ENCODE measurements at regions not wholly inside any gene's neighbourhood (a gene's known extent, or its start where the extent isn't known, plus 50 kb on each side); places are given as distances from the start of the nearest gene placed in this dataset.
"Not testable (repeated sequence)": the region's sequence is repeated elsewhere in the genome, so short reads cannot be mapped to it uniquely, and the experiment has no call there.

DNA sequence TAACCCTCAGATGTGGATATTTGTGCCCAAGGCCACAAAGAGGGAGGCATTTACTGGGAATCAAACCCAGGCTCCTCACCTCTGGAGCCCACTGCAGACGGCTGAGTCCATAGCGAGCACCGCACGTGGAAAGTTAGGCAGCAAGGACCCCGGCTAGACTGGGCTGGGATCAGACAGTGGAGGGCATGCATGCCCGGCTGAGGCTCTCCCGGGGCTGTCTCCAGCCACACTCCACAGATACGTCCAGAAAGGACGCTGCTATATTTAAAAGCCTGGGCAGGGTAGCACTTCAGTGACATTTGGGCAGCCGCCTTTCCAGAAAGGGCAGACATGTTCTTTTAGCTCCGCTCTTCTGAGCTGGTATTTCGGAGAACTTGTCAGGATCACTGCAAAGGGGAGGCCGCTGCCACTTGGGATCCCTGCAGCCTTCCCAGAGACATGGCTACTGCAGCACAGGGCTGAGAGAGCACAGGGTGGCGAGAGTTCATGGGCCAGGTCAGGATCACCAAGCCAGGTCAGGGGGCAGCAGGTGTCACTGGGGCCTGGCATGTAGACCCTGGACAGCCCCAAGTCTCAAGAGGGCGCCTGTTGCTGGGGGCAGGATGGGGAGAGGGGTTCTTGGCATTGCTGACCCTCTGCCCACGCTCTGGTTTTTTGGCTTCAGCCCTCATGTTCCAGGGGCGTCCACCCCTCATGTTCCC, 121.7 kb downstream of the PHETA1 start:
- DNase-seq = no peak

GRCh38 chr12:111246477-111247011, 122.4 kb downstream of the PHETA1 start:
- no peak for DNase-seq

DNA sequence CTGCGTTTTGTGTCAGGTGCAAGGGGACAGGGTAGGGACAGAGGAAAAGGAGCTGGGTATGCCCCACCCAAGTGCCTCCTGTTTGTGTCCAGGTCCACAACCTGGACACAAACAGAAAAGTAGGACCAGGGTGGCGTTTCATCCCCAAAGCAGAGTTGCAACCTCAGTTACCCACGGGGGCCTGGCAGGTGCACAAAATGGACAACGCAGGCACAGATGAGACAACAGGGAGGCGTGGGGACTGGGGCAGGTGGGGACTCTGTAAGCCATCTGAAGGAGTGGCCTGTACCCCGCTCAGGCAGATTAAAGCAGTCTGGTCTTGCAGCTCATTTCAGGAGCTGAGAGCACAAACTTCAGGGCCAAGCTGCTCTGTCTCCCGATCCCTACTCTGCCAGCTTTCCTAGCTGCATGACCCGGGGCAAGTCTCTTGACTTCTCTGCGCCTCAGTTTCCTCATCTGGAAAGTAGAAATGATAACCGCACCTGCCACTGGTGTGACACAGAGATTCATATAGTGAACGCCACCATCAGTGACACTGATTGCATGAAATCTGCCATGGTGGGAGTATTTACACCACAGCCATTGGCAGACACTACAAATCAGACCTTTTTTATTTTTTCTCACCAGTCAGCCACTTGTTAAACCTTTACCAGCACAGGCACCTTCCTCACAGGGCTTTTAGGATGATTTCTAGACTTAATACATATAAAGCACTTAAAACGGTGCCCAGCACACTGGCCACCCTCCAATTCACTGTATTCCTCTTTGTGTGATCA, 123.0 kb downstream of the PHETA1 start:
- no peak for DNase-seq

GRCh38 chr12:111244673-111245072, 124.2 kb downstream of the PHETA1 start:
- DNase-seq = no peak

GRCh38 chr12:111242817-111243216, 126.1 kb downstream of the PHETA1 start:
- not testable (repeated sequence) for DNase-seq

GRCh38 chr12:111242184-111242583, 126.7 kb downstream of the PHETA1 start:
- DNase-seq = no peak

GRCh38 chr12:111240374-111240773, 128.5 kb downstream of the PHETA1 start:
- no peak for DNase-seq

DNA sequence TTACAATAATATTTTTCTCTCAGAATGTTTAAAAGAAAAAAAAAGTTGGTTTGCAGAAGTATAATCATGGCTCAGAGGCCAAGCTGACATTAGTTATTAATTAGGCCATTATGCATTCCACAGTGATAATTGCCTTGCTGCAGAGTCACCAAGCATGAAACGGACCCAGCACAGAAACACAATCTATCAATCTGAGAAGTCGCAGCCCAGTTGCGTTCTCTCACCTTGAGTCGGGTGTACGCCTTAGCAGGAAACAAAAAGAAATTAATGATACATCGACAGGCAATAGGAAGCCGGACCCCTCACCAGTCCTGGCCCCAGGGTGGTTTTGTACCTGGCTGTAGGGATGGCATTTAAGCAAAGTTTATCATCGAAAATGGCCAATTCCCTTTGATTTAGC, 129.7 kb downstream of the PHETA1 start:
- no peak for DNase-seq

DNA sequence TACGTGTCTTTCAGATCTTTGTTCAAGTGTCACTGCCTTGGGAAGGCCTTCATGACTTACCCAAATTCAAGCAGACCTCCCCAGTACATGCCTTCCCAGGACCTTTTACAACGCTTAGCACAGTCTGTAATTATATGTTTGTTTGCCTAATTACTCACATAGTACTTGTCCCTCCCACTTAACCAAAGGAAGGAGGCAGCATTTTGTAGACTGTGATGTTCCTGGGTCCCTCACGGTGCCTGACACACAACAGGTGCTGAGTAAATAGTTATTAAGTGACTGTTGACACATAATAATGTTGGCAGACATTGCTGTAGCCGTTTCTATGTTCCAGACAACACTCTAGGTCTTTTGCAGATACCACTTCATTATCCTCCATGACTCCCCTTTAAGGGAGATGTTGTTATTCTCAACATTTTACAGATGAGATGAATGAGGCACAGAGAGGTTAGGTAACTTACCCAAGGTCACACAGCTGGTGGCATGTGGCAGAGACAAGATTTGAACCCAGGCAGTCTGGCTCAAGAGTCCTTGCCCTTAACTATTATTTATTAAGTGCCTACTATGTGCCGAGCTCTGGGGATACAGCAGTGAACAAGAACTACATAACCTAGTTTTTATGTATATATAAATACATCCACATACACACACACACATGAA, 130.7 kb downstream of the PHETA1 start:
- no peak for DNase-seq

DNA sequence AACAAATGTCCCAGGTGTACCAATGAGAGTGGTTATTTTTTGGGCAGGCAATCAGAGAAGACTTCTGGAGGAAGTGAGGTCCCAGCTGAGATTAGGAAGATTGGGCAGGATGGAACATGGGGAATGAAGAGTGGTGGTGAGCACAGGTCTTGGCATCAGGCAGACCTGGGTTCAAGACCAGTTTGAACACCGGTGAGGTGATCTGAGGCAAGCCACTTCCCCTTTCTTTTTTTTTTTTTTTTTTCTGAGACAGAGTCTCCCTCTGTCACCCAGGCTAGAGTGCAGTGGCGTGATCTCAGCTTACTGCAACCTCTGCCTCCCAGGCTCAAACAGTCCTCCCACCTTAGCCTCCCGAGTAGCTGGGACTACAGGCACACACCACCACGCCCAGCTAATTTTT, 134.4 kb downstream of the PHETA1 start:
- not testable (repeated sequence) for DNase-seq

DNA sequence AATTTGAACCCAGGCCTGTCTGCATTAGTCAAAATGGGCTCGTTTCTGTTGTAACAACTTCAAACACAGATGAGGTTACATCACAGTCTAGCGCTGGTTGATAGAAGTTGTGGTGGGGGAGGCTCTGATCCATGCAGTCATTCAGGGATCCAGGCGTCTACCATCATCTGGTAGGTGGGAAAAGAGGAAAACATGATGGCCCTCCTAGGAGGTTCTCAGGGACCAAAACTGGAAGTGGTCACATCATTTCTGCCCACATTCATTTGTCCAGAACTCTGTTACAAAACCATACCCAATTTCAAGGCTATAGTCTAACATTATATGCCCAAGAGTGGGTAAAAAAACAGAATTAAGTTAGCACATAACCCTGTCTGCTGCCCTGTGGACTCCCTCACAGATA, 135.1 kb downstream of the PHETA1 start:
- DNase-seq = no peak

- no peak for DNase-seq
Observed at GRCh38 chr12:111230649-111231048, 138.2 kb downstream of the PHETA1 start.

DNA sequence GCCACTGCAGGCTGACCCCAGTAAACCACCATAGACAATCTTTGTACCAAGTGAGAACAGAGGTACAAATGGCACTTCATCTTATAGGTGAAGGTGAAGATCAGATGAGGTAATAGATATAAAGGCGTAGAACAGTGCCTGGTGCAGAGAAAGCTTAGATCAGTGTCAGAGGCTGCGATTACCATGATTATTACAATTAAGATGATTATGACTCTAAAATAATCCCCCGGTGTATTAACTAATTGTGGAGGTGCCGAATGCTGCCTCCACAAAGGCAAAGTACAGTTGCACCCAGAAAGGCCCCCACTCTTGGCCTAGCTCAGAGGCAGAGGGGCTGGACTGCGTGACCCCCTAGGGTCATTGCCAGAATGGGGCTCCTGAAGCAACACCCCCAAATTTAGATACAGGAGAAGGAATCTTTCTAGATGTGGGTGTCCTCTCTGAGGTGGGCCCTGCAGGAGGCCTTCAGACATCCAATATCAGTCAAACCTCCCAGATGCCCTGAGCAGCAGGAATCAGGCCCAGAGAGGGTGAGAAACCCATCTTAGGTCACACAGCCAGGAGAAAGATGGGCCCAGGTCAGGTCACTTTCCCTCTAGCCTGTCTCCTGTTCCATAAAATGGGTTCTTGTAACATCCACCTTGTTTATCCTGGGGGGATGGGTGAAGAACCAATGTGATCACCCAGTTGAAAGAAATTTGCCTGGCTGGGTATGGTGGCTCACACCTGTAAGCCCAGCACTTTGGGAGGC, 139.8 kb downstream of the PHETA1 start:
- DNase-seq = no peak

DNA sequence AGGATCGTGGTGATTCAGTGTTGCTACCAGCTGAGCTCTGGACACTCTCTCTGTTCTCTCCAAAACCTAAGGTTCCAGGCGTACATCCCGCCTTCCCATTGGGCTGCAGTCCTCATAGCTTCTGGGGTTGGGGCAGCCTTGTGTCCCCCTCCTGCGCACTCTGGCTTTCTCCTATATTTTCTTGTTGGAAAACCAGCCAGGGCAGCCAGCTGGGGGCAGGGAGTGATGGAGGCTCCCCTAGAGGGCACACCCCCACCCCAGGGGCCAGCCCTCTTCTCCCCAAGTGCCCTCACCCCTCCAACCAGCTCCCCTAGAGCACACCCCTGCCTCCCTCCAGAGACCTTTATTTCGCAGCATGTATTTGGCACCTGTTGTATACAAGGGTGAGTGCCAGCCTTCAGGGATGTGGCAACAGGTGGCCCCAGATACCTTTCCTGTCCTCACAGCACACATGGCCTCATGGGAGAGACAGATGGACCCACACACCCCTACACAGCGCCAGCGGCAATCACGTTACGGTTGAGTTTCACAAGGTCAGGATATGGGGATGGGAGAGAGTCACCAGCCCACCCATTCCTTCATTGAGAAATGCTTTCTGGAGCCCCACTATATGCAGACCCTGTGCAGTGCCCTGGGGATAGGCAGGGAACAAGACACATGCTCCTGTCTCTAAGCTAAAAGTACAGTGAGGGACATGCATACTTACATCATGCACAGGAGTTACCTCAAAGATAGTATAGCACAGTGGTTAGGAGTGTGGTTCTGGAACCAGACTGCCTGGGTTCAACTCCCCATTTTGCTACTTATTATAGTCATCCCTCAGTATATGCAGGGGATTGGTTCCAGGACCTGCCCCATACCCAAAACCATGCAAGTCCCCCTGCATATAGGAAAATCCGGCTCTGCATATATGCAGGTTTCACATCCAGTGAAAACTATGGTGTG, 141.1 kb downstream of the PHETA1 start:
- DNase-seq = no peak

DNA sequence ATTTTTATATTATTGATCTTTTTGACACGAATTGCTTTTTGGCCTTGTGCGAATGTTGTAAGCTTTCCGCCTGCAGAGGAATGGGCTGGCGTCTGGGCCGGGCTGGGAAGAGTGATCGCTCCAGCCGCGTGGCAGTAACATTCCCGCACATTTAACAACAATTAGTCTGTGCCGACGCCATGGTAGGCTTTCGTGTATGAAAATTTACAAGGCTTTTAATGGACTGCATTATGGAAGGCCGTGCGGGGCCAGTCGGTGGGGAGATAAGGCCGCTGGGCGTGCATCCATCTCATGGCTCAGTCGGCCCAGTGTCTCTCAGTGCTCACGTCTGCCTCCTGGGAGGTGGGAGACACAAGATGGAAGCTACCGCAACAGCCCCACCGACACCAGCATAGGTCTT, 142.2 kb downstream of the PHETA1 start:
- DNase-seq = no peak

DNA sequence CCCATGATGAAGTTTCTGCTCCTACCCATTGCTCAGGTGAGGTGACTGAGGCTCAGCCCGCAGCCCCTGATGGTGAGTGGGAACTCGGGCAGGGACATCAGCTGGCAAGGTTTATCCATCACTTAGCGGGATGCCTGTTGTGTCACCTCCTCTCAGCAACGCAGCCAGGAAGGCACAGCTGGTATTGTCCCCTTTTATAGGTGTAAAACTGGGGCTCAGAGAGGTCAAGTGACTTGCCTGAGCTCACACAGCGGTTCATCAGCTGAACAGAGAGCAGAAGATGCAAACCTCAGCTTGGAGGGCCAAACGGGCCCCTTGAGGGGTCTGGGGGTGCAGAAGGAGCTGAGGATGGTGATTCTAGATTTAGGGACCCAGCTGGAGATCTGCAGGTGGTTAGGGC, 143.6 kb downstream of the PHETA1 start:
- DNase-seq = no peak

DNA sequence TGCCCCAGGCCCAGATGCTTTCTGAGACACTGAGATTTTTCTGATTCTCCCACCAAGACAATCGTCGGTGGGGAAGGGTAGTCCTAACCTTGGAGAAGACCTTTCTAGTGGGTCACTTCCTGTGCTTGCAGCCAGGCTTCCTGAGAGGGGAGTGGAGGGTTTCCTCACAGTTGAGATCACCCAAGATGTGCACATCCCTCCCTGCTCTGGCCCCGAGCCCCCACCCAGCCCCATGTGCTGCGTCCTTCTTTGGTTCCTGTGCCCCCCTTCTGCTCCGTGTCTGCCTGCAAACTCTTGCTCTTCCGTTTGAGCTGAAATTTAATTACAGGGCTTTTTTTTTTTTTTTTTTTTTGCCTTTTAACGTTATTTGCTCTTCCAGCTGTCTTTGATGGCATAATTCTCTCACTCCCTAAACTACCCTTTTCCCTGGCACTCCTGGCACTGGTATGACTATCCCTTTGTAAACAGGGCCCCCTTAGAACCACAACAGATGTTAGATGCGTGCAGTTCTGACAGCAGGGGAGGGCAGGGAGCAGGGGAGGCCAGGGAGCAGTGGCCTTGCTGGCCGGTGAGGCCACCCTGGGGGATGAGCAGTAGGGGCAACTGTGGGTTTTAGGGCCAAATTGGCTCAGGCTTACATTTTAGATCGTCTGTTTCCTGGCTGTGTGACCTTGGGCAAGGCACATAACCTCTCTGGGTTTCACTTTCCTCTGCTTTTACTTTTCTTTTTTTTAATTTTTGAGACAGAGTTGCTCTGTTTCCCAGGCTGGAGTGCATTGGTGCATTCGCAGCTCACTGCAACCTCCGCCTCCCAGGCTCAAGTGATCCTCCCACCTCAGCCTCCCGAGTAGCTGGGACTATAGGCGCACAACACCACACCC, 144.5 kb downstream of the PHETA1 start:
- DNase-seq = no peak

DNA sequence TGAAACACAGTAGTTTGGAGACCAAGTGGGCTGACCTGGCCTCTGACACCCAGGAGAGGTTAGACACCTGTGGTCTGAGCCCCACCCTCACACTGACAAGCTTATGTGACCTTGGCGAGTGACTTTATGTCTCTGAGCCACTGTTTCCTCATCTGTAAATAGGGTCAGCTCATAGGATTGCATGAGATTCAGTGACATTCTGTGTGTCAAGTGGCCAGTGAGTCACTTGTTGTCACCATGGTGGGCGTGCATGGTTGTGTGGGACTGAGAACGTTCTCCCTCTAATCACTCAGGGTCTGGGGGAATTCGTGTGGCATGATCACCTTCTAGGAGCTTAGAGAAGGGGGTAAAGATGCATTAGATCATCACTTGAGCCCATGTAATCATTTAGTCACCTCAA, 146.4 kb downstream of the PHETA1 start:
- DNase-seq = no peak

- DNase-seq = no peak
Observed at GRCh38 chr12:111222027-111222414, 146.9 kb downstream of the PHETA1 start.

All from effector CD4-positive, alpha-beta T cell (primary cell).